ENCODE measurements at regions not wholly inside any gene's neighbourhood (a gene's known extent, or its start where the extent isn't known, plus 50 kb on each side); places are given as distances from the start of the nearest gene placed in this dataset.

DNA sequence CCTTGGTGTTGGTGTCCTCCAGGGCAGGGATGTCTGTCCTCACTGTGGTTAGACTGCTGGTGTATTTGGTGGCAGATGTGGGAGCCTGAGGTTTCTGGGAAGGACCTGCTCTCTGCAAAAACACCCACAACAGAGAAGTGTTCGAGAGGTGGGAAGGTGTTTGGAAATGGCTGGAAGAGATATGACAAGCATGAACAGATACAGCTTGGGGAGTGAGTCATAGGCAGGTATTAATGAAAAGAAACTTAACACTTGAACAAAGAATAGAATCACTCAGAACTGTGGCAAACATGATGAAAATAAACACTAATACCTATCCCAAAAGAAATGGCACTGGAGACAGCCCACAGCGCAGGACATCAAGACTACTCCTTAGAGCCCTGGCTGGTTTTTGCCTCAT, 192.4 kb upstream of the RORA start:
- DNase-seq (ENCODE audit: low spot score) (no peak), ATAC-seq (no peak)
- H3K9me3 Mint-ChIP-seq = no peaks in the 10 kb centered on the region
- H3K27me3 Mint-ChIP-seq (ENCODE audit: low read depth) = no peaks in the 10 kb centered on the region
- H3K27ac Mint-ChIP-seq = no peak overlapping the region
- POLR2A ChIA-PET = no interaction called here
- TF ChIP-seq GABPB1 (CRISPR knock-in tag; IDR thresholded peaks at IDR 0.05) (no peak), CDX4 (CRISPR knock-in tag; IDR thresholded peaks at IDR 0.05; ENCODE audit: borderline replicate concordance) (no peak), ESRRA (CRISPR knock-in tag; IDR thresholded peaks at IDR 0.05; ENCODE audit: borderline replicate concordance) (no peak), NR1H2 (CRISPR knock-in tag; IDR thresholded peaks at IDR 0.05) (no peak), SP1 (CRISPR knock-in tag; conservative IDR thresholded peaks at IDR 0.05) (no peak), SMAD3 (CRISPR knock-in tag; IDR thresholded peaks at IDR 0.05; ENCODE audit: borderline replicate concordance) (no peak), TEAD4 (CRISPR knock-in tag; IDR thresholded peaks at IDR 0.05) (no peak)
- CTCF ChIA-PET = interaction anchor here (1.6 kb wide), 1 partner anchor 413 kb away, joined by 3 read pairs; no protein-coding TSS in a partner anchor
- no peak overlapping the region for H3K4me3 Mint-ChIP-seq
- no peaks in the 10 kb centered on the region for H3K36me3 Mint-ChIP-seq
- peaks cover 26% of the 10 kb centered on the region for H3K4me1 Mint-ChIP-seq

DNA sequence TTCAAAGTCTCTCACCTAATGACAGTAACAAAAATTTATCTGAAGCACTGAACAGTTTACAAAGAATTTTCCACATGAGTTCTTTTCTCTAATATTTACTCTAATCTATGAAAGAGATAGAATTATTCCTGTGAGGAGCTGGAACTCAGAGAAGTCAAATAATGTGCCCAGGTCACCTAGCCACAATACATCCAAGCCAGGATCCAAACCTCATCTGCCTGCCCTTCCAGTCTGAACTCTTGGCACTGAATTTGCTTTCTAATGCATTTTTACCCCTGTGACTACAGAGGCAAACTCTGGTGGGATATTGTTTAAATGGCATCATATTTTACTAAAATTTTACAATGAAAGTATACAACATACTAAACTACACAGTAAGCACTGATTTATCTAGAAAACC, 191.4 kb upstream of the RORA start:
- H3K27ac Mint-ChIP-seq = no peak overlapping the region
- ChIA-PET CTCF (no interaction called here), POLR2A (no interaction called here)
- no peak for TF ChIP-seq FOXJ3 (CRISPR knock-in tag; IDR thresholded peaks at IDR 0.05; ENCODE audit: borderline replicate concordance)
- TF ChIP-seq GRHL2 (CRISPR knock-in tag; IDR thresholded peaks at IDR 0.05; ENCODE audit: insufficient replicate concordance, severe bottlenecking) = no peak
- no peak for TF ChIP-seq OVOL2 (CRISPR knock-in tag; IDR thresholded peaks at IDR 0.05; ENCODE audit: borderline replicate concordance)
- no peak for TF ChIP-seq ZNF416 (CRISPR knock-in tag; IDR thresholded peaks at IDR 0.05)
- no peak for TF ChIP-seq ATF2 (CRISPR knock-in tag; IDR thresholded peaks at IDR 0.05; ENCODE audit: borderline replicate concordance, low read depth)
- no peak for TF ChIP-seq HMGA2 (CRISPR knock-in tag; IDR thresholded peaks at IDR 0.05)
- TF ChIP-seq GABPB1 (CRISPR knock-in tag; IDR thresholded peaks at IDR 0.05) = no peak
- no peak for TF ChIP-seq ETV6 (CRISPR knock-in tag; IDR thresholded peaks at IDR 0.05)
- no peak for TF ChIP-seq SP1 (CRISPR knock-in tag; conservative IDR thresholded peaks at IDR 0.05)
- TF ChIP-seq, protein P1, sequence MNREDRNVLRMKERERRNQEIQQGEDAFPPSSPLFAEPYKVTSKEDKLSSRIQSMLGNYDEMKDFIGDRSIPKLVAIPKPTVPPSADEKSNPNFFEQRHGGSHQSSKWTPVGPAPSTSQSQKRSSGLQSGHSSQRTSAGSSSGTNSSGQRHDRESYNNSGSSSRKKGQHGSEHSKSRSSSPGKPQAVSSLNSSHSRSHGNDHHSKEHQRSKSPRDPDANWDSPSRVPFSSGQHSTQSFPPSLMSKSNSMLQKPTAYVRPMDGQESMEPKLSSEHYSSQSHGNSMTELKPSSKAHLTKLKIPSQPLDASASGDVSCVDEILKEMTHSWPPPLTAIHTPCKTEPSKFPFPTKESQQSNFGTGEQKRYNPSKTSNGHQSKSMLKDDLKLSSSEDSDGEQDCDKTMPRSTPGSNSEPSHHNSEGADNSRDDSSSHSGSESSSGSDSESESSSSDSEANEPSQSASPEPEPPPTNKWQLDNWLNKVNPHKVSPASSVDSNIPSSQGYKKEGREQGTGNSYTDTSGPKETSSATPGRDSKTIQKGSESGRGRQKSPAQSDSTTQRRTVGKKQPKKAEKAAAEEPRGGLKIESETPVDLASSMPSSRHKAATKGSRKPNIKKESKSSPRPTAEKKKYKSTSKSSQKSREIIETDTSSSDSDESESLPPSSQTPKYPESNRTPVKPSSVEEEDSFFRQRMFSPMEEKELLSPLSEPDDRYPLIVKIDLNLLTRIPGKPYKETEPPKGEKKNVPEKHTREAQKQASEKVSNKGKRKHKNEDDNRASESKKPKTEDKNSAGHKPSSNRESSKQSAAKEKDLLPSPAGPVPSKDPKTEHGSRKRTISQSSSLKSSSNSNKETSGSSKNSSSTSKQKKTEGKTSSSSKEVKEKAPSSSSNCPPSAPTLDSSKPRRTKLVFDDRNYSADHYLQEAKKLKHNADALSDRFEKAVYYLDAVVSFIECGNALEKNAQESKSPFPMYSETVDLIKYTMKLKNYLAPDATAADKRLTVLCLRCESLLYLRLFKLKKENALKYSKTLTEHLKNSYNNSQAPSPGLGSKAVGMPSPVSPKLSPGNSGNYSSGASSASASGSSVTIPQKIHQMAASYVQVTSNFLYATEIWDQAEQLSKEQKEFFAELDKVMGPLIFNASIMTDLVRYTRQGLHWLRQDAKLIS (CRISPR knock-in tag; IDR thresholded peaks at IDR 0.05; ENCODE audit: borderline replicate concordance) = no peak
- ATAC-seq (no peak), DNase-seq (ENCODE audit: low spot score) (no peak)
- H3K4me3 Mint-ChIP-seq = no peak overlapping the region
- H3K4me1 Mint-ChIP-seq = peaks cover 19% of the 10 kb centered on the region
- 0 out of 2 replicates have a peak, but pooled peaks cover 1% of the 10 kb centered on the region for H3K36me3 Mint-ChIP-seq
- no peaks in the 10 kb centered on the region for H3K27me3 Mint-ChIP-seq (ENCODE audit: low read depth)
- H3K9me3 Mint-ChIP-seq = 0 out of 2 replicates have a peak, but pooled peaks cover 2% of the 10 kb centered on the region

DNA sequence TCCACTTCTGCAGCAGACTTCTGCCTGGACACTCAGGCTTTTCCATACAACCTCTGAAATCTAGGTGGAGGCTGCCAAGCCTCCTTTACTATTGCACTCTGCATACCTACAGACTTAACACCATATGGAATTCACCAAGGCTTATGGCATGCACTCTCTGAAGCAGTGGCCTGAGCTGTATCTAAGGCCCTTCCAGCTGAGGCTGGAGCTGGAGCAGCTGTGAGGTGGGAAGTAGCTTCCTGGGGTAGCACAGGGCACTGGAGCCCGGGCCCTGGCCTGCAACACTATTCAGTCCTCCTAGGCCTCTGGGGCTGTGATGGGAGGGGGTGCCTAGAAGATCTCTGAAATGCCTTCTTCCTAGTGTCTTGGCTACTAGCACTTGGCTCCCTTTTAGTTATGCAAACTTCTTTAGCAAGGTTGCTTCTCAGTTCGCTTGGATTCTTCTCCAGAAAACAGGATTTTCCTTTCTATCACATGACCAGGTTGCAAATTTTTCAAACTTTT, 186.6 kb upstream of the RORA start:
- no peak for TF ChIP-seq TEAD1 (CRISPR knock-in tag; IDR thresholded peaks at IDR 0.05)
- no peak for TF ChIP-seq KAT7 (CRISPR knock-in tag; IDR thresholded peaks at IDR 0.05; ENCODE audit: borderline replicate concordance)
- TF ChIP-seq ELF4 (CRISPR knock-in tag; IDR thresholded peaks at IDR 0.05; ENCODE audit: low read depth) = no peak
- no peak for TF ChIP-seq ZNF671 (CRISPR knock-in tag; IDR thresholded peaks at IDR 0.05)
- no peak for TF ChIP-seq TEAD4 (CRISPR knock-in tag; IDR thresholded peaks at IDR 0.05)
- no peak for TF ChIP-seq JUN (CRISPR knock-in tag; IDR thresholded peaks at IDR 0.05)
- no peak; the same call in 1 of the 2 replicates for ATAC-seq
- CTCF ChIA-PET = no interaction called here
- no peak overlapping the region for H3K4me3 Mint-ChIP-seq
- H3K27me3 Mint-ChIP-seq (ENCODE audit: low read depth) = no peaks in the 10 kb centered on the region
- H3K27ac Mint-ChIP-seq = no peak overlapping the region
- no peak for DNase-seq (ENCODE audit: low spot score)
- H3K9me3 Mint-ChIP-seq = 0 out of 2 replicates have a peak, but pooled peaks cover 5% of the 10 kb centered on the region
- peaks cover 4% of the 10 kb centered on the region; the same call in 1 of the 2 replicates for H3K36me3 Mint-ChIP-seq
- peaks cover 7% of the 10 kb centered on the region; the same call in 1 of the 2 replicates for H3K4me1 Mint-ChIP-seq
- POLR2A ChIA-PET = interaction anchor here (0.7 kb wide), 1 partner anchor 191 kb away, joined by 3 read pairs; no protein-coding TSS in a partner anchor

Data from WTC11 (cell line).